GM18505 (cell line): ENCODE measurements at regions not wholly inside any gene's neighbourhood (a gene's known extent, or its start where the extent isn't known, plus 50 kb on each side); places are given as distances from the start of the nearest gene placed in this dataset.

Experiments
- ATAC-seq: cut with Tn5 transposase; IDR thresholded peaks from one replicate; pipeline ENCODE4 v1.9.1; 2021; ENCODE audit not compliant: unreplicated experiment
- POLR2A ChIP-seq: IDR thresholded peaks from 4 replicates; pipeline ENCODE4 v1.6.1; 2011; ENCODE audit warnings: borderline replicate concordance; ENCODE audit not compliant: insufficient read depth, insufficient read length; ENCODE audit errors: extremely low read depth

DNA sequence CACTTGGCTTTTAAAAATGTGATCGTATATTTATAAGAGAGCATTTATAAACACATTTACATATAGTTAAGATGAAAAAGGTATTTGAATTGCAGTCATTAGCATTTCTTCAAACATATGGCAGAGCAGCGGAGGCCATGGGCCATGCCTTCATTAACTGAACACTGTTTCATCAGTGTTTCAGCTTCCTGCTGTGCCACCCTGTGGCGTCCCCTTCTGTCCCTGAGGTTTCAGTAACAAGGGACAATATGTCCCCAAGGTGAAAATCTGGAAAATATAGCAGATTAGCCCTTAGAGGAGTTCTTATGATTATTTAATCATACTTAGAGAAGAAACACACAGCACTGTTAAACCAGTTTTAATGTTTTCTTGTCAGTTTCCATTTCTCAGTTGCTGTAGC lies 577.8 kb downstream of the ETV1 start:
- TF ChIP-seq POLR2A = no peak
- no peak for ATAC-seq

DNA sequence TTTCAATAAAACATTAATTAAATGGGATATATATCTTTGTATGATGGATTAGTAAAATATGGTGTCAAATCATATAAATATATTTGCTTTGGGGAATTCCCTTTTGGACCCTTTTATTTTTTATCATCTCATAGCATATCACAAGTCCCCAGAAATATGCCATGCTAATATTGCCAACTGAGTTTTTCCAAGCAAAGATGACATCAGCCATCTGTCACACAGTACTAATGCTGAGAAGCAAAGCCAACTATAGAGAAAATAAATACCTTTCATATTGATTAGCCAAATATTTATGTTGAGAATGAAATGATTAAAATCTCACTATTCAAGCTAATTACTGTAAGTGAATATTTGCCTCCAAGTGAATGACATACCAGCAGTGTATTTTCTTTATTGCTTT lies 575.3 kb downstream of the ETV1 start:
- no peak for ATAC-seq
- TF ChIP-seq POLR2A = no peak

DNA sequence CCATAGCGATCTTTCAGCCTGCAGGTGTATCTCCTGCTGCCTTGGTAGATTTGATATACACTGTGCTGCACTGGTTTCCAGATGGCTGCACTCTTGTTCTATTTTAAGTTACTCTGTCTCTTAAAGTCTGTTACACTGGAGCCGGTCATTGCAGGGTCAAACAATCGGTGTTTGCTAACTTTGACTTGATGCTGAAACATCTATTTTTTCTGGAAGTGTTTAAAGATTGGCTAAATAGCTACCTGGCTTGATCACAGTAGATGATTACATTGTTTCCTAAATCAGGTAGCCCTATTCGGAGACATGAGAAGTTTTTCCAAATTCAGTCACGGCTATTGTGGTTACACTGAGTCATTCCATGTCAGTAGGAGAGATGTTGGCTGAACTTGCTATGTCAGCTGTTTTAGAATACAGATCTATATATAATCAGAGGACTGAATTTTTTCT lies 574.8 kb downstream of the ETV1 start:
- TF ChIP-seq POLR2A = no peak
- no peak for ATAC-seq

DNA sequence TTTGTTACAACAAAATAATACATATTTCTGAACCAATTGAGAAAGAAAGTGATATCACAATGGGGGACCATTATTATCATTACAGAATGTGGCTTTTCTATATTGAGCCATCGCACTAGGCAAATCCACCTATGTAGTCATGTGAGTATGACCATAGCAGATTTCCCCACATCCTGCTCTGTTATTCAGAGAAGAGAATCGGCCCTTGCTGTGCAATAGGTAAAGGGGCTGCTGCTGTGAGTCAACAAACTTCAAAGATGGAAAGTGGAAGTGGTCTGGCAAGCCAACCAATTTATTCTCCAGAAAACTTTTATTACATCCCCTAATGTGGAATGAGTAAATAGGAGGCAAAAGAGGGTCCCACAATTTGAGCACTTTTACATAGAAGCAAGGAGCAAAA lies 573.4 kb downstream of the ETV1 start:
- no peak for TF ChIP-seq POLR2A
- ATAC-seq = no peak

DNA sequence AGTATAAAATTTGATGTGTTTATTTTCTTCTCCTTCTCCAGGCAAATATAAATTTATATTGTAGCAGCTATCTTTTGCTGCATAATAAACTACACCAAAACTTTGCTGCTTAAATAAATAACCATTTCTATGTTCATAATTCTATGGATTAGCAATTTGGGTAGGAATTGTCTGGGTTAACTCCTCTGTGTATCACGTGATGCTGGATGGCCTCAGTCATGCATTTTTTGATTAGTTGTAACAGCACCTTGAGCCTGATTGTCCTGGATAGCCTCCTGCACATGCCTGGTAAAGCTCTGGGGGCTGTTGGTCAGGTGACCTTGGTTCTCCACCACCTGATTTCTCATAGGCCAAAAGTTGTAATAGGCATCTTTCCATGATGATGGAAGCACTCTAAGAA lies 572.9 kb downstream of the ETV1 start:
- TF ChIP-seq POLR2A = no peak
- no peak for ATAC-seq

DNA sequence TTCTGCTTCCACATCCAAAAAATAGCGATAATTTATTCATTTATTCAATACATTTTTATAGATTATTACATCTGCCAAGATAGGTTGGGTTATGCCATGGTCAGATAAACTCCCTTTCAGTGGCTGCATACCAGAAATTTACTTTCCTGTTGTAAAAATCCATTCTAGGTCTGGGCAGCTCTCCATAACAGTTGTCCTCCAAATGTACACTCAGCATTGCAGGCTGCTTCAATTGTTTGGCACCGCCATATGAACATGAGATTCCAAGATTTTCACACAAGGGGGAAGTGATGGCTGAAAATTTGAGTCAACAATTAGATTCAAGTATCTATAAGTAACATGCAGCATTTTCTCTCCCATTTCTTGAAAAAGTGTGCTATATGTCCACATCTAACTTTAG lies 568.7 kb downstream of the ETV1 start:
- TF ChIP-seq POLR2A = no peak
- no peak for ATAC-seq

DNA sequence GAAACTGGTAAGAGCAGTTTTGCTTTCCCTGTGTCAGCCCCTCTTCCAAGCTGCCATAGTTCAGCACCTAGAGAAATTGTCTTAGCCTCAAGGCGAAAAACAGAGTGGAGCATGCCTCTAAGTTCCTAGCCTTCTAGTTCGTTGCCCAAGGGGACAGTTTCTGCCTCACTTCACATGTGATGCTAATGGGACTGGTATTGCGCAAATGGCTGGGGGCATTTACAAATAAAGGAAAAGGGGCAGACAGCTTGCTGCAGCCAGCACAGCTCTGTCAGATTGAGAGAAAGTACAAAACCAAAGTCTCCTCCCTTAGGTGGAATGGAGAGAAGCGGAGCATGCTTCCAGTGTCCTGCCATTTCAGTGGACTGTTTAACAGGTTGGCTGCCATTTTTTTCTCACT lies 567.7 kb downstream of the ETV1 start:
- ATAC-seq = no peak
- TF ChIP-seq POLR2A = no peak

DNA sequence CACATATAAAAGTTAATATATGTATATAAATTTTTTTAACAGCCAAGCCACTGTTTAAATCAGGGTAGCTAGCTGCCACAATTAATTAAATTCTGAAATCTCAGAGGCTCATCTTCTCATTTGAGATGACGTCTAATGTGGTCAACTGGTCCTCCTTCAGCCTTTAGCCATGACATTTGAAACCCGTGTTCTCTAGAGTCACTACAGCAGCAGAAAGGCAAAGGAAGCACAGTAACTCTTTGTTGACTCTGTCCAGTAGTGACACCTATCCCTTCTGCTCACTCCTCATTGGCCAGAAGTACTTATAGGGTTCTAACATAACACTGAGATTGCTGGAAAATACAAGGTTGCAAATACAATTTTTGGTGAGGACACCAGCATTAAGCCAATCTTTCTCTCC lies 555.5 kb downstream of the ETV1 start:
- ATAC-seq = no peak

DNA sequence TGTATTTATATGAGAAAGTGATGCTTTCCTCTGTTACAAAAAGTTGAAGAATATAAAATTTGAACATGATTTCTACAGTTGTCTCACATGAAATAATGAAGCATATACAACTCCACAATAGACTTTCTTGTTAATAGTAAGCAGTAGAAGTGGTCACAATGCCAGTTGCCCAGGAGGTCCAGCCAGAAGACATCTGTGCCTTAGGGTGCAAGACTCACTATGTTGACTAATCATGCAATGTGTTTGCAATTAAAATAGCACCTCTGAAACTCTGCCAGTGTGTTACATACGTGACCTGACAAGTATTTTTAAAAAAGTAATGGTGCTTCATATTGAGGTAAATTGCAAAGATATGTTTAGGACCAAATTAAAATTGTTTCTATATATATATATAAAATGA lies 547.2 kb downstream of the ETV1 start:
- no peak for ATAC-seq
- no peak for TF ChIP-seq POLR2A

More for the DNA sequence above, 555.5 kb downstream of the ETV1 start:
- TF ChIP-seq POLR2A = no peak

DNA sequence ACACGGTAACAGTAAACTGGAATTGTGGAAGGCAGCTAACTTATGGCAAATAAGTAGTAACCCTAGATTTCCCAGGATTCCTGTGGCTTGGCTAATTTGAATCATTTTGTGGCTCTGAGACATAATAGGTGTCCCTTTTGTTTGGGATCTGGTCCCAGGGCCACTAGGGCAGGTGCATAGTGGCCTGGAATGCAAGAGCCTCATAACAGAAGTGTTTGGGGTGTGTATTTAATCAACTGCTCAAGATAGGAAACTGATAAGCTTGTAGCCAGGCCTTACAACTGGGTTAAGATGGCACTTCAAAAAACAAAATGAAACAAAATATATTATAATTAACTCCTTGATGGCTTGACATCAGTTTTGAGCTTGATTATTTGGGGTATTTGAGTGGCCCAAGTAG lies 541.8 kb downstream of the ETV1 start:
- TF ChIP-seq POLR2A = no peak
- no peak for ATAC-seq

DNA sequence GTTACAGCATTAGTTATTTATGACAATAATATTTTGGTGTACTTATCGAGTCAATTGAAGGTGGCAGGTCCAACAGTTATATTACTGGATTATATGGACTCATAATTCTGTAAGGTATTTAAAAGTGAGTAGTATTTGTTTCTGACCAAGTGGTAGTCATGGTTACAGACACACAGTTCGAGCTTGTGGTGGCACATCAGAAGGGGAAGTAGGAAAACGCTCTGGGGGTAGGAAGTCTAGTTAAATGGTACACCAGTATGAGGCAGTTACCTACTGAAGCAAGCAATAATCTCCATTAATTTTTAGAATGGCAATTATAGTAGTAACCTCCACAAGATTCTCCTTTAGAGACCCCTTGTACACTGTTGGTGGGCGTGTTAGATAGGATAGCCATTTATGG lies 541.2 kb downstream of the ETV1 start:
- TF ChIP-seq POLR2A = no peak

DNA sequence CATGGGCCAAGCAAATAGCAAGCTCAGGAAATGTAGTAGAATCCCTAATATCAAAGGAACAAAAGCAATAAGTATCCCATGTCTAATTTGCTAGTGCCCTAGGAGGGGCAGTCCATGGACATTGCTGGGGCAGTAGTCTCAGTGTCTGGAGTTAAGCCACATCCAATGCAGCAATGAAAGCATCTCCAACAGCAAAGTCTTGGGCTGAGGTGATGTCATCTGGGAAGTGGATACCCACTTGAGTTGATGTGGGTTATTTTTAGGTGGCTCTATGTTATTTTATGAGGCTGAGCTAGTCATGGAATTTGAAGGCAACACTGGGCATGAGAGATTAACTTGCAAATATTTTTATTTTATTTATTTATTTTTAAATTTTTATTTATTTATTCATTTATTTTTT lies 540.0 kb downstream of the ETV1 start:
- ATAC-seq = no peak
- no peak for TF ChIP-seq POLR2A

More for the DNA sequence above, 541.2 kb downstream of the ETV1 start:
- no peak for ATAC-seq

DNA sequence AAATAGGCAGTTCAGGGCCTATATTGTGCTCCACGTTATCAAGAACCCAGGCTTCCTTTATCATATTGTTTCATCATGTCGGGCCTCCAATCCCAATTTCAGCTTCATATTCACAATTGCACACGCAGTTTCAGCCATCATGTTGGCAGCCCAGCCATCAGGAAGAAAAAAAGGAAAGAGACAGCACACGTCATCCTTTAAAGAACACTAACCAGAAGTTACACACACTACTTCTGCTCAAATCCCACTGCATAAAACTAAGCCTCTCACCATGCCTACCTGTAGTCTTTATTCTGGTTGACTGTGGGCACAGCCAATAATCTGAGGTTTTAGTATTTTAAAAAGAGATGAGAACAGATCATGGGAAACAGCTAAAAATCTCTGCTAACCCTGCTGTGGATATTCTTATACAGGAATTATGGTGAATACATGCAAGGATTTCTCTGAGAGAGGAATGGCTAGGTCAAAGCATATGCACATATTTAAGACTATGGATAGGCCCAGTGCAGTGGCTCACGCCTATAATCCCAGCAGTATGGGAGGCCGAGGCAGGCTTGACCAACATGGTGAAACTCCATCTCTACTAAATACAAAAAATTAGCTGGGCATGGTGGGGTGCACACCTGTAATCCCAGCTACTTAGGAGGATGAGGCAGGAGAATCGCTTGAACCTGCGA lies 534.4 kb downstream of the ETV1 start:
- no peak for TF ChIP-seq POLR2A
- ATAC-seq = no peak

DNA sequence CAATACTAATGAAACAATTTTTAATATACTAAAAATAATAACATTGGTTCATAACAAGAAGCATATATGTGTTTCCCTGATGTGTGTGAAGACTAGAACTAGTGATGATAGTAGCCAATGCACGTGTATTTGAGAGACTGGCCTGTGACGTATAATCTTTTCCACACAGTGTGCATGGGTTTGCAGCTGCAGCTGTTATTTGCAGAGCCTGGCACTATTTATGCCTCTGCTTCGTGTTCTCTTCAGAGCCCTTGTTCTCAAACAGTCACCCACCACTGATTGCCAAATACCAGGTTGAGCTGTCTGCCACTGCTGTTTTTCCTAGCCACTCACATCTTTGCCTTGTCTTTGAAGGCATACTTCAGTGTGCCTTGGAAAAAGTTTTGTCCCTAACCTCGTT lies 531.7 kb downstream of the ETV1 start:
- no peak for ATAC-seq
- no peak for TF ChIP-seq POLR2A
